Motor neuron (in vitro differentiated cells): ENCODE measurements at regions not wholly inside any gene's neighbourhood (a gene's known extent, or its start where the extent isn't known, plus 50 kb on each side); places are given as distances from the start of the nearest gene placed in this dataset.
A peak's percentile ranks its signal among the peaks of the same experiment; 100 is the strongest.
"Not testable (repeated sequence)": the region's sequence is repeated elsewhere in the genome, so short reads cannot be mapped to it uniquely, and the experiment has no call there.

ENCODE experiments used
- ATAC-seq, 8 experiments: fragments of 200-7000 bp; cut with Tn5 transposase; replicated peaks in 6 of 8; 2 replicates each; pipeline ENCODE4 v1.8.0; 2021; ENCODE audit warnings: mild to moderate bottlenecking in 8 of 8, moderate library complexity in 8 of 8
- H3K27ac ChIP-seq, 2 donors: fragments of 250-450 bp; sonication (Bioruptor Pico); 2 replicates each; pipeline ENCODE4 v1.9.0; 2021; ENCODE audit warnings: antibody characterized with exemption in 2 of 2, mild to moderate bottlenecking in 2 of 2, moderate library complexity in 1 of 2
- H3K4me1 ChIP-seq, 2 donors: fragments of 250-450 bp; sonication (Bioruptor Pico); replicated peaks in 1 of 2; 2 replicates each; pipeline ENCODE4 v1.6.1; 2021; ENCODE audit warnings: antibody characterized with exemption in 2 of 2, mild to moderate bottlenecking in 2 of 2, moderate library complexity in 1 of 2
- H3K4me3 ChIP-seq, 5 donors: fragments of 250-450 bp; sonication (Bioruptor Pico); 2 replicates each; pipeline ENCODE4 v1.9.0; 2021; ENCODE audit warnings: antibody characterized with exemption in 5 of 5, mild to moderate bottlenecking in 5 of 5, moderate library complexity in 4 of 5
- WGBS, 10 experiments: fragments of 450-650 bp; shearing (Covaris generic); methylation state at CpG; one replicate each; pipeline ENCODE4 v1.0.0; 2022; 5-methylcytosine and 5-hydroxymethylcytosine counted together
- in situ Hi-C, 9 experiments: fragments of 400-800 bp; cut with MboI; loops; one replicate each; pipeline ENCODE4 v1.15.0; 2021; ENCODE audit warnings: low sequenced_read_pairs in 9 of 9, low pct_unique_long_range_greater_than_20kb in 2 of 9; ENCODE audit not compliant: unreplicated experiment in 9 of 9

DNA sequence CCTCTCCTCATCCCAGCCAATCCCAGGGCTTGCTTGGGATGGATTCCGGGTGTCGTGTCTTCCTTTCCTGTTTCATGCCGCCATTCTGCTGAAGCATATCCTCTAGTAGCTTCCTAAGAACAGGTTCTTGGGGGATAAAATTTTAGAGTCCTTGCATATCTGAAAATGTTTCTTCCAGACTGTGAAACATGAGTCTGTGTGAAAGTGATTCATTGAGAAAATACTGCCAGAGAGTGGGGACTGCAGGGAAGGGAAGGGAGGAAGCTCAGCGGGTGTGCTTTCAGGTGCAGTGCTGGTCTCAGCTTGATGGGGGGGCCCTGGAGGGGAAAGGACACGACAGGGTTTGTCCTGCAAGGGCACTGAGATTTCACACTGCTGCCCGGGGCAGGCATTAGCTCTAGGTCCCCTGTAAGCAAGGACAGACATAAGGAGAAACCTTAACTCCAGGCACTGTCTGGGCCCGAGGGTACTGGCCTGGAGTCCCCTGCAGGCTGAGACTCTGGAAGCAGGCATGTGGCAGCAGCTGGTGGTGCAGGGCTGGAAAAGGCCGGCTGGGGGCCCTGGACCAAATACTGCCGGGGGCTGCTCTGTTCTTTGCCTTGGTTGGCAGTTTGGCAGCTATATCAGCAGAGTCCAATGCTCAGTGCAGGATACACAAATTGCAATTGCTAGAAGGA is 97.6 kb upstream of the HS6ST1 start:
- Histone ChIP-seq H3K4me3 (no peak overlapping the region), H3K27ac (no peak overlapping the region), H3K4me1 (peaks cover 13 to 18% of the 10 kb centered on the region in 2 donors)
- in situ Hi-C loops, result no loop called here
- 20 to 100% (median 87%) methylated on average over 1 to 8 of the region's 9 CpGs; no CpG with 5 or more reads in 2 of the 10 experiments for WGBS, 10 experiments
- peak in 2 of 8 experiments; percentile 10 to 67 for ATAC-seq

DNA sequence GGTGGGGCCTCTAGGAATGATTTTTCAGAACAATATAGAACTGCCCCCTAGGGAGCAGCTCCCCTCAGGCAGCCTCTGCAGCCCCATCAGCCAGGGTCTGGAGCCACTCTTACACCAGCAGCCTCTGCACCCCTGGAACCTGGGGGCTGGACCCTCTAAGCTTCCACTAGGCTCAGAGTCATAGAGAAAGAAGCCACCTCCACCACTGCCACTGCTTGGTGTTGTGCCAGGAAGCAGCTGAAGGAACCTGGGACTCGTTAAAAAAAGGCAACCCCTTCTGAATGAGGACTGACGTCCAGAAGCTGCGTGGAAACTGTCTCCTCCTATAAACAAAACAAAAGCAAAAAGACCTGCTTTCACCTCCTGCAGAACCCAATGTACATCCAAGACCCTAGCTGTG is 98.1 kb upstream of the HS6ST1 start:
- 83 to 100% (median 100%) methylated on average over 1 to 3 of the region's 3 CpGs; no CpG with 5 or more reads in 7 of the 10 experiments for WGBS, 10 experiments
- peaks cover 13 to 18% of the 10 kb centered on the region in 2 donors for H3K4me1 ChIP-seq
- in situ Hi-C loops, result no loop called here
- H3K4me3 ChIP-seq, result no peak overlapping the region
- ATAC-seq, result no peak
- H3K27ac ChIP-seq, result no peak overlapping the region

DNA sequence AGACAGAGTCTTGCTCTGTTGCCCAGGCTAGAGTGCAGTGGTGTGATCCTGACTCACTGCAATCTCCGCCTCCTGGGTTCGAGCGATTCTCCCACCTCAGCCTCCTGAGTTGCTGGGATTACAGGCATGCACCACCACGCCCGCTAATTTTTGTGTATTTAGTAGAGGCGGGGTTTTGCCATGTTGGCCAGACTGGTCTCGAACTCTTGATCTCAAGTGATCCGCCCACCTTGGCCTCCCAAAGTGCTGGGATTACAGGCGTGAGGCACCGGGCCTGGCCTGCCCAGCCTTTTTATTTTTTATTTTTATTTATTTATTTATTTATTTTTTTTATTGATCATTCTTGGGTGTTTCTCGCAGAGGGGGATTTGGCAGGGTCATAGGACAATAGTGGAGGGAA is 98.6 kb upstream of the HS6ST1 start:
- H3K4me3 ChIP-seq, in situ Hi-C loops, H3K27ac ChIP-seq: not testable (repeated sequence)
- ATAC-seq, result peak in 1 of 8 experiments; percentile 61
- 40 to 100% (median 97%) methylated on average over 1 to 7 of the region's 11 CpGs; no CpG with 5 or more reads in 3 of the 10 experiments for WGBS, 10 experiments
- peaks cover 13 to 18% of the 10 kb centered on the region in 2 donors for H3K4me1 ChIP-seq

DNA sequence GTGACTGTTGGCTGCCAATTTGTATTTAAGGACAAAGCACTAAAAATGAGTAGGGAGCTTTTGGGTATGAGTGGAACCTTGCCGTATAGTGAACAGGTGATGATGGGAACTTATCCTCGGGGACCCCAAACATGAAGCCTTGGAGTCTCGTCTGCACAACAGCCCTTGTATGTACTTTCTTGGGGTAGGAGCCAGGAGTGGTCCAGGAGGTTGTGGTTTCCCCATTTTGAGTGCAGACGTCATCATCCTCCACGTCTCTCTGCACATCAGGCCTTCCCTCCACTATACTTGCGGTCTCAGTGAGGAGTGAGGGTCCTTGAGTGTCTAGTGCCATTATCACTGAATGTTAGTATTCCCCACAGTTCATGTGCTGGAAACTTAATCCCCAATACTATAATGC is 101.5 kb upstream of the HS6ST1 start:
- Histone ChIP-seq H3K4me1 (peaks cover 14 to 18% of the 10 kb centered on the region in 2 donors), H3K4me3 (no peak overlapping the region), H3K27ac (no peak overlapping the region)
- in situ Hi-C loops, result no loop called here
- WGBS, 10 experiments, result 60 to 100% (median 100%) methylated on average over 1 to 5 of the region's 6 CpGs
- no peak for ATAC-seq

DNA sequence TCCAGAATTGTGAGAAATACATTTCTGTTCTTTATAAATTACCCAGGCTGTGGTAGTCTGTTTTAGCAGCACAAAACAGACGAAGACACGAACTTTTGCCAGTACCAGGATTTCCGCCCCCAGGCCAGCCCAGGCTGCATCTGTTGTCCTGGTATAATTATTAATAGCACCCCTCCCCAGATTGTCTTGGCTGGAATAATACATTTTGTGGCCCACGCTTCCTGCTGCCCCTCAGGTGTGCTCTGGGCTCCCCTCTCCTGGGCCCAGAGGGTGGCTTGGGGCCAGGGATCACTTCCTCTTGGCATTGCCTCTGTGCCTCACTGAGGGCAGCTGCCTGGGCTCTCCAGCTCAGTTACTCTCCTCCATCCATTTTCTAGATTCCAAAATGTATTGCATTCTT is 102.1 kb upstream of the HS6ST1 start:
- ATAC-seq, result no peak
- Histone ChIP-seq H3K4me3 (no peak overlapping the region), H3K4me1 (peaks cover 21 to 23% of the 10 kb centered on the region in 2 donors), H3K27ac (no peak overlapping the region)
- in situ Hi-C loops, result no loop called here
- 86 to 100% (median 100%) methylated on average over 1 to 3 of the region's 4 CpGs; no CpG with 5 or more reads in 3 of the 10 experiments for WGBS, 10 experiments

DNA sequence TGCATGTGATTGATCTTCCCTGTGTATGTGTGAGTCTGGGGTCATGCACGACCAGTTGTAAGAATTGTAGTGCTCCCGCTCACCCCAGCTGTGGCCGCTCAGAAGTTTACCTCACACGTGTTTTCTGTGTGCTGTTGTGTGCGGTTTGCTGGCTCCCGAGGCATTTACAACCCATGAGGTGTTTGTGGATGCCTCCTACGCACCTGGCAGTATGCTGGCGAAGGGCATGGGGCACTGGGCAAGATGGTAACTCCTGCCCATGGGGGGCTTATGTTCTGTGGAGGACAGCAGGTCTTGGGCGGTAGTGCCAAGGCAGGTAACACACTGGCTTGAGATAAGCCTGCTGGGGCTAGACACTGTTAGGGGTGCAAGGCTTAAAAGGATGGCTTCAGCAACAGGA is 102.6 kb upstream of the HS6ST1 start:
- no peak overlapping the region for H3K27ac ChIP-seq
- H3K4me1 ChIP-seq, result peaks cover 21 to 26% of the 10 kb centered on the region in 2 donors
- in situ Hi-C loops, result no loop called here
- no peak overlapping the region for H3K4me3 ChIP-seq
- ATAC-seq, result no peak
- WGBS, 10 experiments, result 67 to 100% (median 89%) methylated on average over 1 to 7 of the region's 9 CpGs; no CpG with 5 or more reads in 3 of the 10 experiments

DNA sequence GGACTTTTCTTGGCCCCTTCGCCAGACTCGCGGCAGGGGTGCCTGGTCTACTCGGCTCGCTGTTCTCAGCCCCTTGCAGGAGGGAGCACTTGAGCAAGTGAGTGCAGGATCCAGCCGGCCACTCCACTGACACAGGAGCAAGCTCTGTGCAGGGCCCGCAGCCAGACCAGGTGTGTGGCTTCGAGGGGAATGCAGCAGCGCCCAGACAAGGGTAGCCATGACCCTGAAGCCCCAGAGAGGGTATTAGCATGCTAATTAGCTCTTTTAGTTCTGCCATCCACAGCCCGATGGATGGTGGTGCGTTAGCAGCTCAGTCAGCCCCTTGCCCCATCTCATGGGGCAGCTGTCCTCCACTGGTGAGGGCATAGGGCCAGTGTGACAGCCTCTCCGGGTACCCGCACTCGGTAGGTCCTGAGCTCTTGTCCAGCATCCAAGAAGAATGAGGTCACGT is 103.2 kb upstream of the HS6ST1 start:
- 80 to 95% (median 90%) methylated on average over 1 to 9 of the region's 15 CpGs; no CpG with 5 or more reads in 2 of the 10 experiments for WGBS, 10 experiments
- Histone ChIP-seq H3K4me3 (no peak overlapping the region), H3K27ac (no peak overlapping the region), H3K4me1 (peaks cover 21 to 26% of the 10 kb centered on the region in 2 donors)
- in situ Hi-C loops, result no loop called here
- no peak for ATAC-seq

DNA sequence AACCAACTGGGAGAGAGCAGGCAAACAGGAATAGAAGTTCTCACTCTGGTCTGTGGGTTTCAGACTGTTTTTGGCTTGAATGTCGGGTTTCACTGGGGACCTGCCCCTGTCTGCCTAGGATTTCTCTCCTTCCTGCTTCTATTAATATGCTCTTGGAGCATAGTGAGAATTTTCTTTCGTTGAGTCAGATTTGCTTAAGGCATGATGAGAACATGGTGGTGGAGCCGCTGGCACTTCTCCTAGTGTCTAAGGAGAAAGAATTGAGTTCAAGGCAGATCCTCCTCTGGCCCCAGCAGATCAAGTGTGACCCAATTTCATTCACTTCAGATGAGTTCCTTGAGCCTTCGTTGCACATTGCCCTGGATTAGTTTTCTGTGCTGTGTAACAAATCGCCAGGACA is 103.9 kb upstream of the HS6ST1 start:
- in situ Hi-C loops, result no loop called here
- no peak overlapping the region for H3K4me3 ChIP-seq
- H3K27ac ChIP-seq, result no peak overlapping the region
- WGBS, 10 experiments, result 0 to 93% (median 84%) methylated on average over 2 to 4 of the region's 5 CpGs; no CpG with 5 or more reads in 3 of the 10 experiments
- ATAC-seq, result peak in 3 of 8 experiments; percentile 19 to 97 (median 90)
- H3K4me1 ChIP-seq, result peaks cover 23 to 30% of the 10 kb centered on the region in 2 donors

DNA sequence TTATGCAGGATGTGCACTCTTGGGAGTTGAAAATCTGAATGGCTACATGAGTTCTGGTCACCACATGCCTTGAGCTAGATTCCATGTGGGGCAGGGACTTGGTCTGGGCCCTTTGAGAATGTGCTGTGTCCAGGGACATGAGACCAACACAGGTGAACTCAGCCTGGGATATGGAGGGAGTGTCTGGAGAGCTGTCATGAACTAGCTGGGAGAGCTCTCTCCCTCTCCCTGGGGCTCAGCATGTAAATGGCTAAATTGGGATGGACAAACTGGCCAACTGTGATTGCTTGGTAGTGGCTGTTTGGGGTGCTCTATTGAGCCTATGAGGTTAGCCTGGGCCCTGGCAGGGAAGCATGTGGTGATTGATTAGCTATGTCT is 105.1 kb upstream of the HS6ST1 start:
- peaks cover 23 to 31% of the 10 kb centered on the region in 2 donors for H3K4me1 ChIP-seq
- in situ Hi-C loops, result no loop called here
- H3K4me3 ChIP-seq, result no peak overlapping the region
- ATAC-seq, result no peak
- H3K27ac ChIP-seq, result no peak overlapping the region

DNA sequence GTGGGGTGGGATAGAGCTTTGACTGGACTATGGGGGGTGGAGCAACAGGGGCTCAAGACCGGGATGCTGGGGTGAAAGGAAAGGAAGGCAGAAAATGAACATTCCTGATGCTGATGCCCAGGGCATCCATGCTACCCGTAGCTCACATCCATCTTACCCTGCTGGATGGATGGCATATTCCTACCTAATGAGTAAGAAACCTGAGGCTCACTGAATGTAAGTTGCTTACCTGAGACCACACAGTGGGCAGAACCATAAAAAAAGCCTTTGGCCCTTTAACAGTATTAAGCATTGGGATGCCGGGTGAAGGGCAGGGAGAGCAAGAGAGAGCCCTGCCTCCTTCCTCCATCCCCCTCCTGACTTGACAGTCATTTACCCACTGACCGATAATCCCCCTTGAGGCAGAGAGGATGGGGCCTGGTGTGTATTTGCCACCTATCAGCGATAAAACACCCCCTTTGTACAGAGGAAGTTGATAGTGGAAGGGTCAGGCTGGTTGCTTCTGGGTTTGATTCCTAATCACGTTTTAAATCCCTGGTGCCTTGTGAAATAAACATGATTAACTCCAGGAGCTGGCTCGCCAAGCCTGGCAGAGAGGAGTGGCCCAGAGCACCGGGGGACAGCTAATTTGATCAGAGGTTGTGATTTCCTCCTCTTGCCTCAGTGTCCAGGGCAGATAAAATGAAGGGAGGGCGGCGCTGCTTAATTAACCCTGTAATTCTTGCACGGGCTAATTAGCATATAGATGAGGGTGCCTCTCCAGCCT is 105.9 kb upstream of the HS6ST1 start:
- H3K4me3 ChIP-seq, result no peak overlapping the region
- peak overlapping the region in 1 of 2 donors; percentile 11 for H3K27ac ChIP-seq
- ATAC-seq, result peak in 5 of 8 experiments; percentile 64 to 86 (median 80)
- in situ Hi-C loops, result no loop called here
- WGBS, 10 experiments, result 20 to 77% (median 58%) methylated on average over 2 to 6 of the region's 11 CpGs; no CpG with 5 or more reads in 3 of the 10 experiments
- peaks cover 23 to 31% of the 10 kb centered on the region in 2 donors for H3K4me1 ChIP-seq

DNA sequence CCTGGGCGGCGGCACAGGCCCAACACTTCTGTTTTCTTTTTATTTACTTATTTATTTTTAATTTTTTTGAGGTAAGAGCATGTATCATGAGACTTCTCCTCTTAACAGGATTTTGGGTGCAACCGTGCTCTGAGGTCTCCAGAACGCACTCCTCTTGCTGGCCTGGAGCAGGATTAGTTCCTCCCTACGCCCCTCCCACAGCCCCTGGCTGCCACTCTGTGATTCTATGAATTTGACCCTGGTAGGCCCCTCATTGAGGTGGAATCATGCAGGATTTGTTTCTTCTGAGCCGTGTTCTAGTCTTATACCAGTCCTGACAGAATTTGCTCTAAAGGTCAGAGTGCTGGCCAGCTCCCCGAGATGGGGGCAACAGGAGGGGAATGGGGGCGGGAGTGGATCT is 106.5 kb upstream of the HS6ST1 start:
- WGBS, 10 experiments, result 50 to 100% (median 77%) methylated on average over 1 to 4 of the region's 8 CpGs; no CpG with 5 or more reads in 3 of the 10 experiments
- Histone ChIP-seq H3K27ac (peak overlapping the region in 1 of 2 donors; percentile 11), H3K4me3 (no peak overlapping the region), H3K4me1 (peaks cover 23 to 31% of the 10 kb centered on the region in 2 donors)
- in situ Hi-C loops, result no loop called here
- peak in 5 of 8 experiments; percentile 7 to 56 (median 39) for ATAC-seq

DNA sequence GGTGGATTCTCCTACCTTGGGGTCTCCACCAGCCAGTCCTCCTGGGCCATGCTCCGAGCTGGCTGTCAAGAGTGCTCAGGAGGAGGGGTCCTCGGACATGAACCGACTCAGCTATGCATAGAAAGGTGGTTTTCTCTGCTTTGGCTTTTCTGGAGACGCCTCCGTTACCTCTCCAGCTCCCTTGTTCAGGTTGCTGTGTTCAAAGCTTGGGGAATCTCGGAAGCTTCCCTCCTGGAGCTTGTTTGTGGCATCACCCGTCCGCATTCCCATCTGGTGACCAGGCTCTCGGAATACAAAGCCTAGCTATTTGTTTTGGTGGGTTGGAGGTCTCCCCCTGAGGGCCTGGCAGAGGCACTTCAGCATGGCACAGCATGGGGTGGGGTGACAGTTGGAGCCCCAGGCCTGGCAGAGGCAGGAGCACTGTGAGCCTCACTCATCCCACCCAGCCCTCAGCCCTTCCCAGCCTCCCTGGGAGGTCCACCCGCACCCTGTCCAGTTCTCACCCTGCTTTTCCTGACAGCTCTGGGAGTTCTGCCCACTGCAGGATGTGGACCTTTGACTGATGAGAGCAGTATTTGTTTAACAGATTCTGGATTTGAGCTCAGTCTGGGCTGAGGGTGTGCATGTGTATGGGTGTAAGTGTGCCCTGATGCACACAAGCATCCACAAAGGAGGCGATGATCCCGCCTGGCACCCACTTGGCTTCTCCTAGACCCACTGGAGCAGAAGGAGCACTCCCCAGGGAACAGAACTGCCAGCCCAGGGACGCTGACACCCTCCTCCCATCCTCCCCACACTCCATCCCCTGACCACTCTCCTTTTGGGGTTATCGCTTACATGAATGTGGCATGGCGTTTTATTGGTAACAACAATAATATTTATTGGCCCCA is 107.3 kb upstream of the HS6ST1 start:
- 53 to 100% (median 94%) methylated on average over 1 to 6 of the region's 15 CpGs; no CpG with 5 or more reads in 3 of the 10 experiments for WGBS, 10 experiments
- H3K4me3 ChIP-seq, result no peak overlapping the region
- H3K4me1 ChIP-seq, result peaks cover 23 to 31% of the 10 kb centered on the region in 2 donors
- peak in 1 of 8 experiments; percentile 12 for ATAC-seq
- in situ Hi-C loops, result no loop called here
- H3K27ac ChIP-seq, result peak overlapping the region in 1 of 2 donors; percentile 11
